Bronchial epithelial cell (primary cell): ENCODE measurements at regions not wholly inside any gene's neighbourhood (a gene's known extent, or its start where the extent isn't known, plus 50 kb on each side); places are given as distances from the start of the nearest gene placed in this dataset.
"Not testable (repeated sequence)": the region's sequence is repeated elsewhere in the genome, so short reads cannot be mapped to it uniquely, and the experiment has no call there.

Experiments used
- DNase-seq: peaks from one replicate; pipeline ENCODE4 v3.0.0-alpha.2; 2010; ENCODE audit warnings: low read depth
- FAIRE-seq: peaks from 2 replicates; lab custom pipeline; 2011; peaks lifted over from hg19 to GRCh38; lab: Jason Lieb, UNC
- H3K27me3 ChIP-seq: 2 replicates; pipeline ENCODE4 v1.5.1; 2011; ENCODE audit warnings: low read length; ENCODE audit not compliant: control insufficient read depth, insufficient read depth
- H3K36me3 ChIP-seq: 2 replicates; pipeline ENCODE4 v1.5.1; 2011; ENCODE audit warnings: low read length; ENCODE audit not compliant: control insufficient read depth, insufficient read depth
- H3K4me3 ChIP-seq: 2 replicates; pipeline ENCODE4 v1.5.1; 2011; ENCODE audit warnings: mild to moderate bottlenecking, low read depth, low read length, control low read depth
- TF ChIP-seq, protein P1 (sequence below): IDR thresholded peaks from 2 replicates; pipeline ENCODE4 v1.5.1; 2011; ENCODE audit warnings: mild to moderate bottlenecking, moderate library complexity, low read length, control low read depth, inconsistent platforms; ENCODE audit not compliant: insufficient read depth, severe bottlenecking

DNA sequence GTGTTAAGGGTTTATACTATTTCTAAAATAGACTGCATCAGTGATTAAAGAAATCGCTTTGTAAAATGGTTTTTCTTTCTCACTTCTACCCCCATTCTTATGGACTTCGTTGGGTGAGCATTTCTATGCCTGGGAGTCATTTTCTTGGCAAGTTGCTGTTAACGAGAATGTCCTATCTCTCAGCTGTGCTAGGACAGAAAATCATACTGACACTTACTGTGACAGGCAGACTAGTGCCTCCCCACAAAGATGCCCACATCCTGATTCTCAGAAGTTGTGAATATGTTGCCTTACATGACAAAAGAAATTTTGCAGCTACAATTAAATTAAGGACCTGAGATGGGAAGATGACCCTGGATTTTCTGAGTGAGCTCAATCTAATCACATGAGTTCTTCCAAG lies 65.1 kb upstream of the NMUR2 start:
- no peak for DNase-seq
- Histone ChIP-seq H3K4me3 (no peak overlapping the region), H3K27me3 (no peaks in the 10 kb centered on the region), H3K36me3 (no peaks in the 10 kb centered on the region)
- FAIRE-seq: no peak
- TF ChIP-seq, protein P1, sequence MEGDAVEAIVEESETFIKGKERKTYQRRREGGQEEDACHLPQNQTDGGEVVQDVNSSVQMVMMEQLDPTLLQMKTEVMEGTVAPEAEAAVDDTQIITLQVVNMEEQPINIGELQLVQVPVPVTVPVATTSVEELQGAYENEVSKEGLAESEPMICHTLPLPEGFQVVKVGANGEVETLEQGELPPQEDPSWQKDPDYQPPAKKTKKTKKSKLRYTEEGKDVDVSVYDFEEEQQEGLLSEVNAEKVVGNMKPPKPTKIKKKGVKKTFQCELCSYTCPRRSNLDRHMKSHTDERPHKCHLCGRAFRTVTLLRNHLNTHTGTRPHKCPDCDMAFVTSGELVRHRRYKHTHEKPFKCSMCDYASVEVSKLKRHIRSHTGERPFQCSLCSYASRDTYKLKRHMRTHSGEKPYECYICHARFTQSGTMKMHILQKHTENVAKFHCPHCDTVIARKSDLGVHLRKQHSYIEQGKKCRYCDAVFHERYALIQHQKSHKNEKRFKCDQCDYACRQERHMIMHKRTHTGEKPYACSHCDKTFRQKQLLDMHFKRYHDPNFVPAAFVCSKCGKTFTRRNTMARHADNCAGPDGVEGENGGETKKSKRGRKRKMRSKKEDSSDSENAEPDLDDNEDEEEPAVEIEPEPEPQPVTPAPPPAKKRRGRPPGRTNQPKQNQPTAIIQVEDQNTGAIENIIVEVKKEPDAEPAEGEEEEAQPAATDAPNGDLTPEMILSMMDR: no peak

DNA sequence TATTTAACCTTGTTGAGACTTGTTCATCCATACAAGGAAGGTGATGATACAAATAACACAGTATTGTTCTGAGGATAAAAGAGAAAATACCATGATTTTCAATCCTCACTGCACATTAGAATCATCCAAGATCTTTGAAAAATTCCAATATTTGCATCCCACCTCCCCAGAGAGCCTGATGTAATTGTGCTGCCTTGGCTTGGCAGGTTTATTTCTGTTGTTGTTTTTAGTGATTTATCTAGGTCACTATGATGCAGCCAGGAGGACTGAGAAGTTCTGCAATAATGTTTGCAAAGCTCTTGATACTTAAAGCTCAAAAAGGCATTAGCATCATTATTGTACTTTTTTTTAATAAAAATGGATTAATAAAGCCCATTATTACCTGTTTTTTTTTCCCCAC lies 67.0 kb upstream of the NMUR2 start:
- H3K36me3 ChIP-seq: no peaks in the 10 kb centered on the region
- no peak overlapping the region for H3K4me3 ChIP-seq
- no peaks in the 10 kb centered on the region for H3K27me3 ChIP-seq
- FAIRE-seq (peak; percentile 7), DNase-seq (no peak)
- TF ChIP-seq, protein P1: no peak

DNA sequence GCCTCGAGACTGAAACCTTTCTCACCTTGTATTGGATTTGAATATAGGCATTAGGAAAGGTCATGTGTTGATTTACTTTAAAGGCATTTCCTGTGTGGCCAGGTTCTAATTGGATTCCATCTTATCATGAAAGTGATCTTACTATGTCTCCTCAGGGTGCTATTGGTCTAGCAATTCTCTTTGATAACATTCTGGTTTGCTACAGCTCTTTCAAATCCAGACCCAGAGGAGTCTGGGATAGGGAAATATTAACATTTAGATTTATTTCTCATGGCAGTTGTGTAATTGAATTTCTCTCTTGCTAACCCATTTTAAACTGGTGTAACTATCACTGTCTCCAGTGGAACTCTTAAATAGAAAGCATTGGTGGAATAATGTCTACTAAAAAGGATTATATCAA lies 69.9 kb upstream of the NMUR2 start:
- DNase-seq (peak; percentile 8), FAIRE-seq (no peak)
- Histone ChIP-seq H3K36me3 (no peaks in the 10 kb centered on the region), H3K4me3 (no peak overlapping the region), H3K27me3 (no peaks in the 10 kb centered on the region)
- TF ChIP-seq, protein P1: no peak

DNA sequence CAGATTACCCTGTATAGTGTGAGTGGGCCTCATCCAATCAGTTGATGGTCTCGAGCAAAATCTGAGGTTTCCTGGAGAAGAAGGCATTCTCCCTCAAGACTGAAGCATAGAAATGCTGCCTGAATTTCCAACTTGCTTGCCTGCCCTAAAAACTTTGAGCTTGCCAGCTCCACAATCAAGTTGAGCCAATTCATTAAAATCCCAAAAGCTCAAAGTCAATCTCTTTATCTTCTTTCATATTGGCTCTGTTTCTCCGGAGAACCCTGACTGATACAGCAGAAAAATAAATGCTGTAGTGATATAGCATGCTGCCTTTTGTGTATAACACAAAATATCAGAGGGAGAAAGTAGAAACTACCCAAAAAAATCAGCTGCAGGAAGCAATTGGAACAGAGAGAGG lies 72.5 kb upstream of the NMUR2 start:
- no peaks in the 10 kb centered on the region for H3K36me3 ChIP-seq
- TF ChIP-seq, protein P1: no peak
- no peak for FAIRE-seq

DNA sequence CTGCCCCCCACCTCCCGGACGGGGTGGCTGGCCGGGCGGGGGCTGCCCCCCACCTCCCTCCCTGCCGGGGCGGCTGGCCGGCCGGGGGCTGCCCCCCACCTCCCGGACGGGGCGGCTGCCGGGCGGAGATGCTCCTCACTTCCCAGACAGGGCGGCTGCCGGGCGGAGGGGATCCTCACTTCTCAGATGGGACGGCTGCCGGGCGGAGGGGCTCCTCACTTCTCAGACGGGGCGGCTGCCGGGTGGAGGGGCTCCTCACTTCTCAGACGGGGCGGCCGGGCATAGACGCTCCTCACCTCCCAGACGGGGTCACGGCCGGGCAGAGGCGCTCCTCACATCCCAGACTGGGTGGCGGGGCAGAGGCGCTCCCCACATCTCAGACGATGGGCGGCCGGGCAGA lies 74.8 kb upstream of the NMUR2 start:
- not testable (repeated sequence) for H3K36me3 ChIP-seq, H3K27me3 ChIP-seq, DNase-seq, H3K4me3 ChIP-seq, FAIRE-seq

More for the DNA sequence above, 72.5 kb upstream of the NMUR2 start:
- no peak for DNase-seq
- Histone ChIP-seq H3K4me3 (no peak overlapping the region), H3K27me3 (no peaks in the 10 kb centered on the region)

DNA sequence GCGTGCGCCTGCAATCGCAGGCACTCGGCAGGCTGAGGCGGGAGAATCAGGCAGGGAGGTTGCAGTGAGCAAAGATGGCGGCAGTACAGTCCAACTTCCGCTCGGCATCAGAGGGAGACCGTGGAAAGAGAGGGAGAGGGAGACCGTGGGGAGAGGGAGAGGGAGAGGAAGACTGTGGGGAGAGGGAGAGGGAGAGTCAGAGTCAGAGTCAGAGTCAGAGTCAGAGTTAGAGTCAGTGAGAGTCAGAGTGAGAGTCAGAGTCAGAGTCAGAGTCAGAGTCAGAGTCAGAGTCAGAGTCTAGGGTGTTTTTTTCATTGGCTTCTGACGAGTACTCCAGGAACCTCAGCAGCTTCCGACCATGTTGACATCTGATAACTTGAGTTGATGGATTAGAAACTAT lies 75.6 kb upstream of the NMUR2 start:
- H3K36me3 ChIP-seq, H3K4me3 ChIP-seq, H3K27me3 ChIP-seq, FAIRE-seq, DNase-seq: not testable (repeated sequence)

DNA sequence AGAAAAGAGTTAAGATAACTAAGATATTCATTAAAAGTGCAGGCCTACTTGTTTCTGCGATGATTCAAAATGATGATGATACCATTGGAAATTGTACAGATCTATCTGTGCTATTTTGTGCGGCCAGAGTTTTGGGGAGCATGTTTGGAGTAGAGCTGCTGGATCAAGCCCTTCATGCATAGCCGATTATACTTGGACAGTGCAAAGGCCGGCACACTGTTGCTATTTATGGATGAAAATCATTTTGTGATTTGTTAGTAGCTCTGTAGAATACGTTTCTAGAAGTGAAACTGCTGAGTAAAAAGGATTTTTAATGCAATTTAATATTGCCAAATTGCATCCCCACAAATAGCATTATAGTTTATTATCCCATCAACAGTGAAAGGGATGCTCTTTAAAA lies 82.1 kb upstream of the NMUR2 start:
- FAIRE-seq (no peak), DNase-seq (no peak)
- TF ChIP-seq, protein P1: no peak
- Histone ChIP-seq H3K27me3 (no peaks in the 10 kb centered on the region), H3K4me3 (no peak overlapping the region), H3K36me3 (no peaks in the 10 kb centered on the region)
